ENCODE measurements at regions not wholly inside any gene's neighbourhood (a gene's known extent, or its start where the extent isn't known, plus 50 kb on each side); places are given as distances from the start of the nearest gene placed in this dataset.

GRCh38 chr20:51217347-51218045 lies 194.6 kb upstream of the KCNG1 start:
- H3K9me2 ChIP-seq (replicated peaks; ENCODE audit: low read length) = no peaks in the 10 kb centered on the region
- no peaks in the 10 kb centered on the region for H3K79me2 ChIP-seq (ENCODE audit: low read length)
- H3K9me3 ChIP-seq (ENCODE audit: low read length) = no peaks in the 10 kb centered on the region
- intact Hi-C loops (cut with micrococcal nuclease) = no loop called here
- no peak overlapping the region for H3K27ac ChIP-seq (ENCODE audit: low read length)
- POLR2A ChIA-PET (ENCODE audit: unreplicated experiment) = no interaction called here
- no peak for ATAC-seq
- DNase-seq = no peak
- CTCF ChIA-PET = no interaction called here
- H3K27me3 ChIP-seq (ENCODE audit: low read length) = 0 out of 2 replicates have a peak, but pooled peaks cover 11% of the 10 kb centered on the region
- H3K9ac ChIP-seq (ENCODE audit: low read length) = no peak overlapping the region
- no peak overlapping the region for H3K4me3 ChIP-seq (ENCODE audit: low read length)
- H3K4me1 ChIP-seq (ENCODE audit: insufficient read depth, low read length) = peaks cover 11% of the 10 kb centered on the region
- H4K20me1 ChIP-seq (ENCODE audit: low read length) = no peaks in the 10 kb centered on the region
- no peak overlapping the region for H3K4me2 ChIP-seq (ENCODE audit: low read length)
- BruUV-seq (replicated peaks) = no TSS peak
- no peak for TF ChIP-seq EZH2 (IDR thresholded peaks at IDR 0.05; ENCODE audit: low read length, unreplicated experiment)
- no peak for TF ChIP-seq EZH2phosphoT487 (IDR thresholded peaks at IDR 0.05; ENCODE audit: borderline replicate concordance, low read length)
- TF ChIP-seq CTCF (conservative IDR thresholded peaks at IDR 0.05; ENCODE audit: low read depth, low read length) = no peak
- no peaks in the 10 kb centered on the region for H3F3A ChIP-seq (ENCODE audit: low read length, unreplicated experiment)
- no peak overlapping the region for H2AFZ ChIP-seq (ENCODE audit: low read length)
- H3K36me3 ChIP-seq (ENCODE audit: low read depth, low read length) = no peaks in the 10 kb centered on the region

- intact Hi-C loops (cut with micrococcal nuclease) = no loop called here
- Histone ChIP-seq H3K27ac (ENCODE audit: low read length) (no peak overlapping the region), H3K79me2 (ENCODE audit: low read length) (no peaks in the 10 kb centered on the region), H3K9me3 (ENCODE audit: low read length) (no peaks in the 10 kb centered on the region), H3K4me1 (ENCODE audit: insufficient read depth, low read length) (peaks cover 5% of the 10 kb centered on the region), H4K20me1 (ENCODE audit: low read length) (no peaks in the 10 kb centered on the region), H3K4me2 (ENCODE audit: low read length) (no peak overlapping the region), H3F3A (ENCODE audit: low read length, unreplicated experiment) (no peaks in the 10 kb centered on the region), H3K9me2 (replicated peaks; ENCODE audit: low read length) (no peaks in the 10 kb centered on the region), H3K36me3 (ENCODE audit: low read depth, low read length) (no peaks in the 10 kb centered on the region), H3K9ac (ENCODE audit: low read length) (no peak overlapping the region), H3K27me3 (ENCODE audit: low read length) (peaks cover 14% of the 10 kb centered on the region), H3K4me3 (ENCODE audit: low read length) (no peak overlapping the region), H2AFZ (ENCODE audit: low read length) (no peak overlapping the region)
- ChIA-PET CTCF (no interaction called here), POLR2A (ENCODE audit: unreplicated experiment) (no interaction called here)
- no TSS peak for BruUV-seq (replicated peaks)
- no peak for DNase-seq
- no peak for ATAC-seq
- TF ChIP-seq EZH2phosphoT487 (IDR thresholded peaks at IDR 0.05; ENCODE audit: borderline replicate concordance, low read length) = no peak
Measured at GRCh38 chr20:51216850-51217249, 193.9 kb upstream of the KCNG1 start.

GRCh38 chr20:51212816-51213215 lies 189.9 kb upstream of the KCNG1 start:
- Histone ChIP-seq H3K36me3 (ENCODE audit: low read depth, low read length) (no peaks in the 10 kb centered on the region), H3K9me2 (replicated peaks; ENCODE audit: low read length) (no peaks in the 10 kb centered on the region), H3F3A (ENCODE audit: low read length, unreplicated experiment) (no peaks in the 10 kb centered on the region), H3K4me3 (ENCODE audit: low read length) (no peak overlapping the region), H3K4me1 (ENCODE audit: insufficient read depth, low read length) (no peaks in the 10 kb centered on the region), H3K4me2 (ENCODE audit: low read length) (no peak overlapping the region), H3K27me3 (ENCODE audit: low read length) (peaks cover 34% of the 10 kb centered on the region), H4K20me1 (ENCODE audit: low read length) (no peaks in the 10 kb centered on the region), H2AFZ (ENCODE audit: low read length) (no peak overlapping the region), H3K9ac (ENCODE audit: low read length) (no peak overlapping the region), H3K27ac (ENCODE audit: low read length) (no peak overlapping the region), H3K79me2 (ENCODE audit: low read length) (no peaks in the 10 kb centered on the region), H3K9me3 (ENCODE audit: low read length) (no peaks in the 10 kb centered on the region)
- POLR2A ChIA-PET (ENCODE audit: unreplicated experiment) = no interaction called here
- no TSS peak for BruUV-seq (replicated peaks)
- DNase-seq (no peak), ATAC-seq (no peak)
- no peak for TF ChIP-seq EZH2phosphoT487 (IDR thresholded peaks at IDR 0.05; ENCODE audit: borderline replicate concordance, low read length)
- TF ChIP-seq CTCF (conservative IDR thresholded peaks at IDR 0.05; ENCODE audit: low read depth, low read length) = no peak
- TF ChIP-seq EZH2 (IDR thresholded peaks at IDR 0.05; ENCODE audit: low read length, unreplicated experiment) = no peak
- CTCF ChIA-PET = no interaction called here
- intact Hi-C loops (cut with micrococcal nuclease) = no loop called here

All from PC-3 (cell line).